ENCODE measurements at regions not wholly inside any gene's neighbourhood (a gene's known extent, or its start where the extent isn't known, plus 50 kb on each side); places are given as distances from the start of the nearest gene placed in this dataset.

DNA sequence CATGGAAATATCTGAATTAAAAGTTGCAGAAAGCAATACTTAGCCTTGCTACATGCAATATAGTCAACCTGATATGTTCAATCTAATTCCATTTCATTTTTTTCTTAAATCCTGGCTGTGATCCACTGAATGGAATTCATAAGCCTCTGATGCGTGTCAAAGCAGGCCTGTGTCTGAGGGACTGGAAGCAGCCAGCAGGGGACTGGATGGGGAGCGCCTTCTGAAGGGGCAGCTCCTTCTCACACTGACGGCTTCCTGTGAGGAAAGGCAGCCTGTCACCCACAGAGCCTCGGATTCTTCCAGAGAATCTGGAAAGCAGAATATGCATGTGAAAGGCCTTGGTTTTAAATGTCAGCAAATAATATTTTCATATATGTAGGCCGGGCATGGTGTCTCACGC is 73.5 kb downstream of the KCNF1 start:
- TF ChIP-seq POLR2AphosphoS5 (IDR thresholded peaks at IDR 0.05; ENCODE audit: low read depth, low read length) = no peak
- TF ChIP-seq, protein P1, sequence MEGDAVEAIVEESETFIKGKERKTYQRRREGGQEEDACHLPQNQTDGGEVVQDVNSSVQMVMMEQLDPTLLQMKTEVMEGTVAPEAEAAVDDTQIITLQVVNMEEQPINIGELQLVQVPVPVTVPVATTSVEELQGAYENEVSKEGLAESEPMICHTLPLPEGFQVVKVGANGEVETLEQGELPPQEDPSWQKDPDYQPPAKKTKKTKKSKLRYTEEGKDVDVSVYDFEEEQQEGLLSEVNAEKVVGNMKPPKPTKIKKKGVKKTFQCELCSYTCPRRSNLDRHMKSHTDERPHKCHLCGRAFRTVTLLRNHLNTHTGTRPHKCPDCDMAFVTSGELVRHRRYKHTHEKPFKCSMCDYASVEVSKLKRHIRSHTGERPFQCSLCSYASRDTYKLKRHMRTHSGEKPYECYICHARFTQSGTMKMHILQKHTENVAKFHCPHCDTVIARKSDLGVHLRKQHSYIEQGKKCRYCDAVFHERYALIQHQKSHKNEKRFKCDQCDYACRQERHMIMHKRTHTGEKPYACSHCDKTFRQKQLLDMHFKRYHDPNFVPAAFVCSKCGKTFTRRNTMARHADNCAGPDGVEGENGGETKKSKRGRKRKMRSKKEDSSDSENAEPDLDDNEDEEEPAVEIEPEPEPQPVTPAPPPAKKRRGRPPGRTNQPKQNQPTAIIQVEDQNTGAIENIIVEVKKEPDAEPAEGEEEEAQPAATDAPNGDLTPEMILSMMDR (IDR thresholded peaks at IDR 0.05 in 2 of 3, conservative IDR thresholded peaks at IDR 0.05 in 1 of 3; ENCODE audit: borderline replicate concordance in 1 of 3, insufficient read depth in 1 of 3, low read depth in 2 of 3, low read length in 2 of 3) = no peak
- TF ChIP-seq EZH2 (IDR thresholded peaks at IDR 0.05) = no peak
- no peak for TF ChIP-seq POLR2A (IDR thresholded peaks at IDR 0.05; ENCODE audit: borderline replicate concordance, extremely low read depth, insufficient read depth, insufficient read length)
- no peak for TF ChIP-seq FOSL1 (IDR thresholded peaks at IDR 0.05; ENCODE audit: low read depth)
- TF ChIP-seq RAD21 (IDR thresholded peaks at IDR 0.05; ENCODE audit: low read depth) = no peak
- no peak for TF ChIP-seq SP1 (IDR thresholded peaks at IDR 0.05; ENCODE audit: low read depth)
- no peak for TF ChIP-seq SIN3A (IDR thresholded peaks at IDR 0.05; ENCODE audit: low read depth)
- TF ChIP-seq CEBPB (IDR thresholded peaks at IDR 0.05; ENCODE audit: low read depth) = no peak
- no peak for TF ChIP-seq EZH2phosphoT487 (IDR thresholded peaks at IDR 0.05; ENCODE audit: borderline replicate concordance)
